IPS DF 6.9 (cell line): ENCODE measurements at regions not wholly inside any gene's neighbourhood (a gene's known extent, or its start where the extent isn't known, plus 50 kb on each side); places are given as distances from the start of the nearest gene placed in this dataset.

Experiments
- DNase-seq: peaks from one replicate; pipeline ENCODE4 v3.0.0-alpha.2; 2013; ENCODE audit warnings: low read depth, low spot score
- H3K27ac ChIP-seq: one replicate; pipeline ENCODE4 v1.5.1; 2013; ENCODE audit warnings: low read length, control low read depth
- H3K27me3 ChIP-seq: 2 replicates; pipeline ENCODE4 v1.6.1; 2013; ENCODE audit warnings: mild to moderate bottlenecking, low read length; ENCODE audit not compliant: control insufficient read depth, insufficient read depth
- H3K36me3 ChIP-seq: 2 replicates; pipeline ENCODE4 v1.6.1; 2013; ENCODE audit warnings: low read length; ENCODE audit not compliant: control insufficient read depth, insufficient read depth
- H3K4me1 ChIP-seq: 2 replicates; pipeline ENCODE4 v1.6.1; 2013; ENCODE audit warnings: low read length; ENCODE audit not compliant: control insufficient read depth, insufficient read depth
- H3K4me3 ChIP-seq: 2 replicates; pipeline ENCODE4 v1.5.1; 2013; ENCODE audit warnings: mild to moderate bottlenecking, low read length
- H3K9me3 ChIP-seq: 2 replicates; pipeline ENCODE4 v1.6.1; 2013; ENCODE audit warnings: low read length, inconsistent platforms; ENCODE audit not compliant: control insufficient read depth, insufficient read depth
- WGBS: extraction: QIAGEN DNeasy Blood & Tissue Kit; methylation state at CpG from one replicate; pipeline ENCODE4 v1.1.7; 2013; ENCODE audit warnings: mixed read lengths, missing lambda C conversion rate; ENCODE audit not compliant: insufficient read length, insufficient coverage; 5-methylcytosine and 5-hydroxymethylcytosine counted together

GRCh38 chr3:35012214-35012613 lies 627.1 kb upstream of the ARPP21 start:
- Histone ChIP-seq H3K27me3 (no peaks in the 10 kb centered on the region), H3K4me3 (no peak overlapping the region), H3K9me3 (no peaks in the 10 kb centered on the region), H3K36me3 (no peaks in the 10 kb centered on the region), H3K4me1 (no peaks in the 10 kb centered on the region), H3K27ac (no peak overlapping the region)
- DNase-seq = no peak
- WGBS = no CpG with 5 or more reads among the region's 1 CpG

- H3K27ac ChIP-seq = no peak overlapping the region
Observed at GRCh38 chr3:35028157-35028556, 611.2 kb upstream of the ARPP21 start.

GRCh38 chr3:35042210-35042991 lies 596.9 kb upstream of the ARPP21 start:
- DNase-seq = no peak
- no peak overlapping the region for H3K4me3 ChIP-seq
- no peaks in the 10 kb centered on the region for H3K4me1 ChIP-seq
- WGBS = no CpG with 5 or more reads among the region's 2 CpGs
- no peaks in the 10 kb centered on the region for H3K9me3 ChIP-seq
- H3K36me3 ChIP-seq = no peaks in the 10 kb centered on the region
- H3K27me3 ChIP-seq = no peaks in the 10 kb centered on the region
- no peak overlapping the region for H3K27ac ChIP-seq

More at GRCh38 chr3:35028157-35028556, 611.2 kb upstream of the ARPP21 start:
- Histone ChIP-seq H3K4me3 (no peak overlapping the region), H3K27me3 (no peaks in the 10 kb centered on the region), H3K9me3 (peaks cover 3% of the 10 kb centered on the region), H3K4me1 (no peaks in the 10 kb centered on the region), H3K36me3 (no peaks in the 10 kb centered on the region)
- DNase-seq = no peak
- no CpG with 5 or more reads among the region's 2 CpGs for WGBS

GRCh38 chr3:35043040-35043439 lies 596.3 kb upstream of the ARPP21 start:
- Histone ChIP-seq H3K4me1 (no peaks in the 10 kb centered on the region), H3K27me3 (no peaks in the 10 kb centered on the region), H3K36me3 (no peaks in the 10 kb centered on the region), H3K9me3 (no peaks in the 10 kb centered on the region), H3K27ac (no peak overlapping the region), H3K4me3 (no peak overlapping the region)
- no peak for DNase-seq
- no CpG with 5 or more reads among the region's 2 CpGs for WGBS

GRCh38 chr3:35044190-35044589 lies 595.1 kb upstream of the ARPP21 start:
- no peak for DNase-seq
- H3K27ac ChIP-seq = no peak overlapping the region
- WGBS = no CpG with 5 or more reads among the region's 1 CpG
- no peaks in the 10 kb centered on the region for H3K4me1 ChIP-seq
- H3K4me3 ChIP-seq = no peak overlapping the region
- no peaks in the 10 kb centered on the region for H3K9me3 ChIP-seq
- H3K36me3 ChIP-seq = no peaks in the 10 kb centered on the region
- H3K27me3 ChIP-seq = no peaks in the 10 kb centered on the region

- H3K4me1 ChIP-seq = no peaks in the 10 kb centered on the region
- 100% methylated on average over 1 of the region's 2 CpGs for WGBS
Observed at GRCh38 chr3:35045118-35045517, 594.2 kb upstream of the ARPP21 start.

GRCh38 chr3:35064761-35065160 lies 574.6 kb upstream of the ARPP21 start:
- Histone ChIP-seq H3K4me3 (no peak overlapping the region), H3K27me3 (no peaks in the 10 kb centered on the region), H3K9me3 (no peaks in the 10 kb centered on the region), H3K36me3 (no peaks in the 10 kb centered on the region), H3K4me1 (no peaks in the 10 kb centered on the region), H3K27ac (no peak overlapping the region)
- DNase-seq = no peak
- no CpG with 5 or more reads among the region's 5 CpGs for WGBS

More at GRCh38 chr3:35045118-35045517, 594.2 kb upstream of the ARPP21 start:
- Histone ChIP-seq H3K36me3 (no peaks in the 10 kb centered on the region), H3K27me3 (no peaks in the 10 kb centered on the region), H3K9me3 (no peaks in the 10 kb centered on the region), H3K4me3 (no peak overlapping the region), H3K27ac (no peak overlapping the region)
- DNase-seq = no peak

- Histone ChIP-seq H3K27me3 (no peaks in the 10 kb centered on the region), H3K9me3 (no peaks in the 10 kb centered on the region), H3K4me1 (no peaks in the 10 kb centered on the region), H3K36me3 (no peaks in the 10 kb centered on the region), H3K27ac (no peak overlapping the region), H3K4me3 (no peak overlapping the region)
- DNase-seq = no peak
- WGBS = no CpG with 5 or more reads among the region's 1 CpG
Observed at GRCh38 chr3:35065891-35066290, 573.4 kb upstream of the ARPP21 start.

GRCh38 chr3:35067750-35068149 lies 571.6 kb upstream of the ARPP21 start:
- H3K9me3 ChIP-seq = no peaks in the 10 kb centered on the region
- H3K27me3 ChIP-seq = no peaks in the 10 kb centered on the region
- no peak overlapping the region for H3K4me3 ChIP-seq
- no CpG with 5 or more reads among the region's 7 CpGs for WGBS
- H3K4me1 ChIP-seq = no peaks in the 10 kb centered on the region
- H3K36me3 ChIP-seq = no peaks in the 10 kb centered on the region
- H3K27ac ChIP-seq = no peak overlapping the region
- DNase-seq = no peak

- Histone ChIP-seq H3K4me1 (no peaks in the 10 kb centered on the region), H3K4me3 (no peak overlapping the region), H3K36me3 (no peaks in the 10 kb centered on the region), H3K27me3 (no peaks in the 10 kb centered on the region), H3K9me3 (no peaks in the 10 kb centered on the region), H3K27ac (no peak overlapping the region)
- no CpG with 5 or more reads among the region's 2 CpGs for WGBS
- DNase-seq = no peak
Observed at GRCh38 chr3:35070088-35070487, 569.2 kb upstream of the ARPP21 start.

- H3K9me3 ChIP-seq = no peaks in the 10 kb centered on the region
Observed at GRCh38 chr3:35071772-35072171, 567.6 kb upstream of the ARPP21 start.

More at GRCh38 chr3:35071772-35072171, 567.6 kb upstream of the ARPP21 start:
- Histone ChIP-seq H3K27me3 (no peaks in the 10 kb centered on the region), H3K27ac (no peak overlapping the region), H3K4me1 (no peaks in the 10 kb centered on the region), H3K36me3 (no peaks in the 10 kb centered on the region), H3K4me3 (no peak overlapping the region)
- whole genome bisulfite sequencing = no CpG with 5 or more reads among the region's 1 CpG
- DNase-seq = no peak
